GM12872 (cell line): ENCODE measurements at regions not wholly inside any gene's neighbourhood (a gene's known extent, or its start where the extent isn't known, plus 50 kb on each side); places are given as distances from the start of the nearest gene placed in this dataset.

Experiments
- TF ChIP-seq, protein P1 (sequence below): IDR thresholded peaks from 3 replicates; pipeline ENCODE4 v1.5.1; 2011; ENCODE audit warnings: low read depth, mild to moderate bottlenecking, low read length, moderate library complexity; ENCODE audit not compliant: insufficient read depth

- TF ChIP-seq, protein P1, sequence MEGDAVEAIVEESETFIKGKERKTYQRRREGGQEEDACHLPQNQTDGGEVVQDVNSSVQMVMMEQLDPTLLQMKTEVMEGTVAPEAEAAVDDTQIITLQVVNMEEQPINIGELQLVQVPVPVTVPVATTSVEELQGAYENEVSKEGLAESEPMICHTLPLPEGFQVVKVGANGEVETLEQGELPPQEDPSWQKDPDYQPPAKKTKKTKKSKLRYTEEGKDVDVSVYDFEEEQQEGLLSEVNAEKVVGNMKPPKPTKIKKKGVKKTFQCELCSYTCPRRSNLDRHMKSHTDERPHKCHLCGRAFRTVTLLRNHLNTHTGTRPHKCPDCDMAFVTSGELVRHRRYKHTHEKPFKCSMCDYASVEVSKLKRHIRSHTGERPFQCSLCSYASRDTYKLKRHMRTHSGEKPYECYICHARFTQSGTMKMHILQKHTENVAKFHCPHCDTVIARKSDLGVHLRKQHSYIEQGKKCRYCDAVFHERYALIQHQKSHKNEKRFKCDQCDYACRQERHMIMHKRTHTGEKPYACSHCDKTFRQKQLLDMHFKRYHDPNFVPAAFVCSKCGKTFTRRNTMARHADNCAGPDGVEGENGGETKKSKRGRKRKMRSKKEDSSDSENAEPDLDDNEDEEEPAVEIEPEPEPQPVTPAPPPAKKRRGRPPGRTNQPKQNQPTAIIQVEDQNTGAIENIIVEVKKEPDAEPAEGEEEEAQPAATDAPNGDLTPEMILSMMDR = no peak
These were observed 53.5 kb upstream of the PCSK6 start for GRCh38 chr15:101543026-101543390.

DNA sequence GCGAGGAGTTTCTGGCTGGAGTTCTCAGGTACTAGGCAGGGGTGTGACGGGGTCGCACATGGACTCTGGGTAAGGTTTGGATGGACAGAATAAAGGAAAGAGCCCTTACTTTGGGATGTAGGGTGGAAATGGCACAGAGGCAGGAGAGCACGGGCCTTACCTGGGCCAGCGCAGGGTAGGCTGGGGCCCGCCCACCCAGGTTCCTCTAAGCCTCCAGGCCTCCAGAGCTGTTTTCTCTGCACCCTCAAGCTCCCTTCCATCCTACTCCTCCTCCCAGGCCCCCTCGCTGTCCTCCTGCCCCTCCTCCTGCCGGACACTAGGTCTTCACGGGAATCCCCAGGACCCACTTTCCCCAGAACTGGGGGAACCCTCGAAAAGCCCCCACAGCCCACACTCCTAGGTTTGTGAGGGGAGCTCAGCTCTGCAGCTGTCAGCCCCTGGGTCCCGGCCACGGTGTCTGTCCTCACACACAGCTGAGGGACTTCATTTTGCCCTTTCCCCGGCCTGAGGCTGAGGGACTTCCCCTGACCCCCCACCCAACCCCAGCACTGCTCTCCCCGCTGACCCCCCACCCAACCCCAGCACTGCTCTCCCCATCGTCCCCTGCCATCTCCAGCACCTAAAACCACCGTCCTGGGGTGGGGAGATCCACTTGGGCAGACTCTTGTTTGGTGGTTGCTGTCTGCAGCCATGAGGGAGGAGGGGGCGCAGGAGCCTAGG lies 53.0 kb upstream of the PCSK6 start:
- TF ChIP-seq, protein P1 = no peak

GRCh38 chr15:101541501-101542292 lies 52.2 kb upstream of the PCSK6 start:
- TF ChIP-seq, protein P1 = no peak

- TF ChIP-seq, protein P1 = no peak
These were observed 51.2 kb upstream of the PCSK6 start for GRCh38 chr15:101540480-101541239.

GRCh38 chr15:101539930-101540329 lies 50.4 kb upstream of the PCSK6 start:
- TF ChIP-seq, protein P1 = no peak

GRCh38 chr15:101539492-101539891 lies 50.0 kb upstream of the PCSK6 start:
- TF ChIP-seq, protein P1 = no peak
